SK-N-SH treated with all-trans-retinoic acid at 6 μM for 48 hours (cell line): ENCODE measurements at regions not wholly inside any gene's neighbourhood (a gene's known extent, or its start where the extent isn't known, plus 50 kb on each side); places are given as distances from the start of the nearest gene placed in this dataset.

Experiments used
- CSDC2 ChIP-seq: fragments of 250-450 bp; sonication (Bioruptor Pico); IDR thresholded peaks from 2 replicates; pipeline ENCODE4 v1.5.0; 2020; ENCODE audit warnings: mild to moderate bottlenecking, moderate library complexity
- ESRRG ChIP-seq: fragments of 250-450 bp; sonication (Bioruptor Pico); IDR thresholded peaks from 2 replicates; pipeline ENCODE4 v1.6.1; 2021; ENCODE audit warnings: mild to moderate bottlenecking
- OSR1 ChIP-seq: fragments of 250-450 bp; sonication (Bioruptor Pico); IDR thresholded peaks from 2 replicates; pipeline ENCODE4 v1.8.0; 2022; ENCODE audit warnings: moderate library complexity, mild to moderate bottlenecking, inconsistent platforms
- PPARA ChIP-seq: fragments of 250-450 bp; sonication (Bioruptor Pico); IDR thresholded peaks from 2 replicates; pipeline ENCODE4 v1.5.0; 2020; ENCODE audit warnings: mild to moderate bottlenecking, borderline replicate concordance
- SNAI2 ChIP-seq: fragments of 250-450 bp; sonication (Bioruptor Pico); IDR thresholded peaks from 2 replicates; pipeline ENCODE4 v1.5.0; 2020; ENCODE audit warnings: mild to moderate bottlenecking, moderate library complexity
- TCF4 ChIP-seq: fragments of 250-450 bp; sonication (Bioruptor Pico); IDR thresholded peaks from 2 replicates; pipeline ENCODE4 v1.8.0; 2021; ENCODE audit warnings: mild to moderate bottlenecking, moderate library complexity, borderline replicate concordance
- ZNF565 ChIP-seq: fragments of 450-650 bp; formaldehyde crosslinking; conservative IDR thresholded peaks from 2 replicates; pipeline ENCODE4 v1.5.0; 2020; ENCODE audit warnings: low read depth, mild to moderate bottlenecking, moderate library complexity
- TF ChIP-seq, protein P1 (sequence below): fragments of 250-450 bp; sonication (Bioruptor Pico); IDR thresholded peaks from 2 replicates; pipeline ENCODE4 v1.5.1; 2020; ENCODE audit warnings: low read depth, mild to moderate bottlenecking, moderate library complexity

DNA sequence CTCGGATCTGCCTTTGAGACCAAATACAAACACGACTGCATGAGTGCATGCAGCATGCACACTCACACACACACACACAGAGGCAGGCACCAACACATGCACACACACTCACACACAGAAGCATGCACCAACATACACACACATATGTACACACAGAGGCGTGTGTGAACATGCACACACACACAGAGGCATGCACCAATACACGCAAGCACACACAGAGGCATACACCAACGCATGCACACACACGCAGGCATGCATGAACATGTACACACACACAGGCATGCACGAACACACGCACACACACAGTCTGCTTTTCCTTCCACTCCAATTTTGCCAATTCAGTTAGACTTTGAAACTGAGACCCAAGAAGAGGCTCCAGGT lies 67.3 kb upstream of the COL13A1 start:
- TF ChIP-seq PPARA (CRISPR knock-in tag), result no peak
- TF ChIP-seq SNAI2 (CRISPR knock-in tag), result no peak
- TF ChIP-seq TCF4 (CRISPR knock-in tag), result no peak
- TF ChIP-seq OSR1 (CRISPR knock-in tag), result no peak
- TF ChIP-seq ESRRG (CRISPR knock-in tag), result no peak
- no peak for TF ChIP-seq ZNF565 (CRISPR knock-in tag)
- no peak for TF ChIP-seq CSDC2 (CRISPR knock-in tag)
- TF ChIP-seq, protein P1, sequence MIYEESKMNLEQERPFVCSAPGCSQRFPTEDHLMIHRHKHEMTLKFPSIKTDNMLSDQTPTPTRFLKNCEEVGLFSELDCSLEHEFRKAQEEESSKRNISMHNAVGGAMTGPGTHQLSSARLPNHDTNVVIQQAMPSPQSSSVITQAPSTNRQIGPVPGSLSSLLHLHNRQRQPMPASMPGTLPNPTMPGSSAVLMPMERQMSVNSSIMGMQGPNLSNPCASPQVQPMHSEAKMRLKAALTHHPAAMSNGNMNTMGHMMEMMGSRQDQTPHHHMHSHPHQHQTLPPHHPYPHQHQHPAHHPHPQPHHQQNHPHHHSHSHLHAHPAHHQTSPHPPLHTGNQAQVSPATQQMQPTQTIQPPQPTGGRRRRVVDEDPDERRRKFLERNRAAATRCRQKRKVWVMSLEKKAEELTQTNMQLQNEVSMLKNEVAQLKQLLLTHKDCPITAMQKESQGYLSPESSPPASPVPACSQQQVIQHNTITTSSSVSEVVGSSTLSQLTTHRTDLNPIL (CRISPR knock-in tag), result no peak
